ENCODE measurements at regions not wholly inside any gene's neighbourhood (a gene's known extent, or its start where the extent isn't known, plus 50 kb on each side); places are given as distances from the start of the nearest gene placed in this dataset.

DNA sequence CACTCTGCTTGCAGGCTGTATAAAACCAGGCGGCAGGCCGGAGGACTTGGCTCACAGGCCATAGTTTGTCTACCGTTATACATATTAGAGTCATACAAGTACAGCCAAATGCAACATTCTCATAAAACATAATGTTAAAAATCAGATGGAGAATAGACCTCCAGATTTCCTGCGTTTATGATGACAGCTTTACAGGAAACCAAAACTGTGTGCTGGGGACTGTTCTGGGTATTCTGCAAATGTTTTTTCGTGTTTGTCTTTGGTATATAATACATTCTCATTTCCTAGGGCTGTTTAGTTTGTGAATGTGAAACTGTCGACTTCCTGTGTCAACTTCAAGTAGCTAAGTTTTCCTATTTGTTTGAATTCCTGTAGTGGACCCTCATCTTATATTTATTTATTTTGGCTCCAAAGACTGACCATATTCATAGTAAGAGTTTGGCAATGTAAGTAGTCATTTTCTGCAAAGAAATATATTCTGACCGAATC, 79.5 kb upstream of the FAM9C start:
- Histone ChIP-seq H3K27ac (no peak overlapping the region), H3K4me1 (peaks cover 5% of the 10 kb centered on the region; the same call in 1 of the 2 replicates), H3K27me3 (no peaks in the 10 kb centered on the region), H3K4me3 (no peak overlapping the region), H3K36me3 (no peaks in the 10 kb centered on the region), H3K9me3 (replicated peaks) (no peaks in the 10 kb centered on the region; the same call in 1 of the 2 replicates)
- DNase-seq, result no peak

DNA sequence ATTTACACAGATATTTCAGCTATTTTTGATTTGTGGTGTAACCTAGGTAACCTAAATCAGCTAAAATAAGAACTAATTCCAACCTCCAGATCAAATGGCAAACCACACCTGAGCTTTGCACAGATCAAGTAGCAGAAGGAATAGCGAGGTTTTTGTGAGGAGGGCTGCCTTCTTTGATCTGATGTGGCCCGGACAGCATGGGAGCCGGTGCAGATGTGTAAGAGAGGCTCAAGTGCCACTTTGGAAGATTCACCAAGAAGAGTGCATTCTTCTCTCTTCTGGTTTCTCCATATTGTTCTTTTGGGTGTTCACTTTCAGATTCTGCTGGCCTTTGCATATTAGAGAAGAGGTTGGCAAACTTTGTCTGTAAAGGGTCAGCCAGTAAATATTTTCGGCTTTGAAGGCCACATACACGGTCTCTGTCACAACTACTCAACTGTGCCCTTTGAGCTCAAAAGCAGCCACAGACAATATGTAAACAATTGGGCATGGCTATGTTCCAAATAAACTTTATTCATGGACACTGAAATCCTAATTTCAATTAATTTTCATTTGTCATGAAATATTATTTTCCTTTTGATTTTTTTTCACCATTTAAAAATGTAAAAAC, 78.9 kb upstream of the FAM9C start:
- Histone ChIP-seq H3K27me3 (no peaks in the 10 kb centered on the region), H3K27ac (no peak overlapping the region), H3K4me3 (no peak overlapping the region), H3K36me3 (no peaks in the 10 kb centered on the region), H3K9me3 (replicated peaks) (no peaks in the 10 kb centered on the region; the same call in 1 of the 2 replicates), H3K4me1 (peaks cover 5% of the 10 kb centered on the region; the same call in 1 of the 2 replicates)
- DNase-seq, result no peak

DNA sequence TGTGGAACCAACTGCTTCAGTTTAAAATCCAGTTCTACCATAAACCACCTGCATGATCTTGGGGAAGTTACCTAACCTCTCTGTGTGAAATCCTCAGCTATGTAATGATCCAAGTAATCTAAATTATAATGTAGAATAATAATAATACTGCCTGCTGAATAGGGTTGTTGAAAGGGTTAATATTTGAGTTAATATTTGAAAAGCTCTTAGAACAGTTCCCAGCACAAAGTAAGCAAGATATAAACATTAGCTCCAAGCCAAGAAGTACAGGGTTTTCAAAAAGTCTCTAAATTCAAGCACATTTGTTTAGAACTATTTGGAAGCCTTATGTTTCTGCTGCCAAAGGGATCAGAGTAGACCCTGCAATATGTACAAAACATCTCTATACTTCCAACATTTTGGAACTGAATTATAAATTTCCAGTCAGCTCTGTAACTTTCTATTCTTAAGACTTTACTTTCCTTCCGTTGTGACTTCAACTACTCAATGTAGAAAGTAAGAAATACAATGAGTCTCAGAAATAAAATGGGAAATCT, 76.7 kb upstream of the FAM9C start:
- H3K27ac ChIP-seq, result no peak overlapping the region
- DNase-seq, result no peak
- peaks cover 5% of the 10 kb centered on the region; the same call in 1 of the 2 replicates for H3K4me1 ChIP-seq
- H3K9me3 ChIP-seq (replicated peaks), result peaks cover 3% of the 10 kb centered on the region; the same call in 1 of the 2 replicates
- H3K36me3 ChIP-seq, result no peaks in the 10 kb centered on the region
- H3K4me3 ChIP-seq, result no peak overlapping the region
- no peaks in the 10 kb centered on the region for H3K27me3 ChIP-seq

DNA sequence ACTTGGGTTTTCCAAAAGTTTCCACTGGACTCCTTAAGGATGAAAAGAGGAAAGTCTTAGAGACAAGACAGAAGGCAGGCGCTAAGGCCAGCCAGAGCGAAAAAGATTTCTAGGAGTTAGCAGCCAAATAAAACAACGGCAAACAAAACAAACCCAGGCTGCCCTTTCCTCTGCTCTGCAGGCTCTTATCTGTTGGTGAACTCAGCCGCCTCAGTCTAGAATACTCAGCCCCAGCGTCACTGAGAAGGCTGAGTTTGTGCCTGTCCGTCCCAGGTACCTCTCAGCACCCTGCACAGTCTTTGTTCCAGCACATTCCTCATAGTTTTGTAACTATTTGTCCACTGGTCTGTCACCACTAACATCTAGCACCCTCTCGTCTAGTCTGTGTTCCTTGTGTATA, 75.6 kb upstream of the FAM9C start:
- Histone ChIP-seq H3K27ac (no peak overlapping the region), H3K36me3 (no peaks in the 10 kb centered on the region), H3K4me1 (peaks cover 5% of the 10 kb centered on the region; the same call in 1 of the 2 replicates)

DNA sequence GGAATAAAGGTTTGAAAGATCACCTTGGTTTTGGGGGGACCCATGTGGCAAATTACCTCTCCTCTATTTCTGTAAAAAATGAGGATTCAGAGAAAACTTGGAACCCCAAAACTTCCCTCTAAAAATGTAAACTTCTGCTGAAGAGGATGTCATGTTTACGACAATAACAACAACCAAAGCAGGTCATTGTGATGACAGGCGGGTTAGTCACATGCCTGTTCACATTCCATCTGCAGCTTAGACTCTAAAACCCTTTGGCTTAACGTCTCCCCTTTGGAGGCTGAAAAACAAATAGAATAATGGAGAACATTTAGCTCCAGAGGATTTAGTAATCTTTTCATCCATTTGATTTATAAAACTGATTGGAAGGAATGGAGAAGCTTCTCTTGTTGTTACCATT, 75.0 kb upstream of the FAM9C start:
- Histone ChIP-seq H3K4me1 (peaks cover 5% of the 10 kb centered on the region; the same call in 1 of the 2 replicates), H3K27me3 (no peaks in the 10 kb centered on the region), H3K27ac (no peak overlapping the region), H3K36me3 (no peaks in the 10 kb centered on the region), H3K9me3 (replicated peaks) (peaks cover 6% of the 10 kb centered on the region; the same call in 1 of the 2 replicates), H3K4me3 (no peak overlapping the region)
- DNase-seq, result no peak

More for the DNA sequence above, 75.6 kb upstream of the FAM9C start:
- Histone ChIP-seq H3K4me3 (no peak overlapping the region), H3K27me3 (no peaks in the 10 kb centered on the region), H3K9me3 (replicated peaks) (peaks cover 5% of the 10 kb centered on the region; the same call in 1 of the 2 replicates)
- DNase-seq, result no peak

DNA sequence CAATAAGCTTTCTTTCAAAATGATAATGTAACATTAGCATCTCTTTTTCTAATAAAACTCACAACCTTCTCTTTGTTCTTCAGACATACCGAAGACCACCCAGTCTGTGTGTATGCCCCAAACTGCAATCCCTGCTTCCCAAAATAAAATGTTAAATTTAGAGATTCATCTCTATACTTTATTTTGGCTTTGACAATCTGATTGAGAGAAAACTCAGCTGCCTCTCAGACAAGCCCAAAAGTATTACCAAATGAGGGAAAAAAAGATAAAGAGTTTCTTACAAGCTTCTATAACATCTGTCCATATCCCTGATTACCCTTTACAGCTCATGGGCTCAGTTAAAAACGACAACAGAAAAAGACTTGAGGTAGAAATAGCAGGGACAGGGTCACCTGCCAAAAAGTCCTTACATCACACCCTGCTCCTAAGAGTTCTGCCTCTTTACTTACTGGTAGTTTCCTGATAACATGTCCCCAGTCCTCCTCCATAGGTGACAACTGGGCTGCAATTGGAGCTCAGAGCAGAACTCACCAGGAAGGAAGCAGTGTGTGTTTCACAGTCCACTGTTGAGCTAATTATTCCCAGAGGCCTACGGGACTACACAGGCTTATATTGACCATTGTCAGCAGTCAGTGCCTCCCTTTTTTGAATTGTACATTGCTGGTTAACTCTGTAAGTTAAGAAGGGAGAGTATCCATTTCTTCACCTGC, 70.9 kb upstream of the FAM9C start:
- H3K36me3 ChIP-seq, result no peaks in the 10 kb centered on the region
- H3K4me3 ChIP-seq, result no peak overlapping the region
- H3K4me1 ChIP-seq, result peaks cover 7% of the 10 kb centered on the region; the same call in 1 of the 2 replicates
- no peaks in the 10 kb centered on the region for H3K27me3 ChIP-seq
- no peak for DNase-seq
- peaks cover 6% of the 10 kb centered on the region; the same call in 1 of the 2 replicates for H3K9me3 ChIP-seq (replicated peaks)
- no peak overlapping the region for H3K27ac ChIP-seq

DNA sequence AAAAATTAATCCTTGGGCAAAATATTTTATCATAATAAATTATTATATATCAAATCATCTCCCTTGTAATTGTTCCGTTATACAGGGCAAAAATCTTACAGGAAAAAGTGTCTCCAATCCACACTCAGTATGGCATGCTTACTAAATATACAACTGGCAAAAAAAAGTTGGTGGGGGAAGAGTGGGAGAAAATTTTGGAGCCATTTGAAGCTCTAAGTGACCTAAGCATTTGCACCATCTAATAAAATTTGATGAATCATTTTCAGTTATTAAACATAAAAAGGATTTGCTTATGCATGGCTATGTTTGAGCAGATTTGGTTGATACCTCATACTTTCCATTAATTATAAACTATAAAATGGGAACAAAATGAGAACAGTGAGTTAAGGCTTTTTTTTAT, 68.1 kb upstream of the FAM9C start:
- peaks cover 7% of the 10 kb centered on the region; the same call in 1 of the 2 replicates for H3K4me1 ChIP-seq
- H3K9me3 ChIP-seq (replicated peaks), result peaks cover 5% of the 10 kb centered on the region; the same call in 1 of the 2 replicates
- no peak overlapping the region for H3K27ac ChIP-seq
- no peaks in the 10 kb centered on the region for H3K27me3 ChIP-seq
- H3K4me3 ChIP-seq, result no peak overlapping the region
- no peaks in the 10 kb centered on the region for H3K36me3 ChIP-seq
- no peak for DNase-seq

DNA sequence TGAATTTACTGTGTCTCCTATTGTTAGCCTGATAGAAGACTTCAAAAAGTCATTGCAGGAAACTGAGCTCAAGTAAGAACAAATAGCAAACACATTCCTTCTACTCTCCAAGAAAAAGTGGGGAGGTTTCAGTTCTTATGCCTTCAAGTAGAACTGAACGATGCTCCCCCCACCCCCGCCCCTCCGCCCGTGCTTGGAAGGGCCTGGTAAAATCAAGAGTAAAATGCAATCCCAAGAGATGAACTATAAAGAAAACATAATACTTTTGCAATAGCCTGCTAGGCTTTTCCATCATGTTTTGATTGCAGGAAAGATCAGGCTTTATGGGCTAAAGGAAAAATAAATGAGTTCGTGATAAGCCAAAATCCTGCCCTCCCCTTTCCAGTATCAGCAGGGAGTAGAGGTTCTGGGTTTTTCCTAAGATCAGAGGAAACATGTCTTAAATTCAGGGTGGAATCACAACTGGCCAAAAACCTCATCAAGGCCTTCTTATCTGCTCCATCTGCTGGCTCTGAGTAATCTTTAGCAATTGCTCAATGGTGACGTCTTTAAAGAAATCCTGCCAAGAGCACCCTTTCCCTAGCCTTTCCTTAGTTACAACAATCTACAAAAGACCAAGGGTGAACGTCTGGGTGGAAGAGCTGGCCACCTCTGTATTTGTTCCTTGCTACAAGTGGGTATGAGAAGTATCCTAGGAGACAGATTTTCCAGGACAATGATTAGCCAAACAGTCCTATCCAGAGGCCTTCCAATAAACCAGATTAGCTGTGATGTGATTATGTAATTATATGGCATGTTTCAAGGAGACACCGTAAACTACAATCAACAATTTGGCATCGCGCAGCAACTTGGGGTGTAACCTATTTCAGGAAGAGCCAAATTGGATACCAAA, 66.3 kb upstream of the FAM9C start:
- peaks cover 7% of the 10 kb centered on the region; the same call in 1 of the 2 replicates for H3K4me1 ChIP-seq
- H3K27ac ChIP-seq, result no peak overlapping the region
- DNase-seq, result peak; percentile 17 to 36

DNA sequence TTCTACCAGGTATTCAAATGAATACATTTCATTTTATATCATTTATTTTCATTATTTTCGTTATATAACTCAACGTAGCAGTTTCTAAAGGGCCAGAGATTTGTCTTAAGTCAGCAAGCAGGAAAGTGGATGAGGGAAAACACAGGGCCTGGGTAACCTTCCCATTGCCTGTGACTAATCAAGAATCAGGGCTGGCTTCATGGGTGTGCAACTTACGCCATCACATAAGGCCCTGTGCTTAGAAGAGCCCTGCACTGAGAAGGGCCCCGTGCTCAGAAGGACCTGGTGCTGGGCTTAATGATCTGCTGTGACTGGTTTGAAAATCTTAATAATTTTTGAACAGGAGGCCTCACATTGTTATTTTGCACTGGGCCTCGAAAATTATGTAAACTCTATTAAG, 65.4 kb upstream of the FAM9C start:
- Histone ChIP-seq H3K4me3 (no peak overlapping the region), H3K27ac (no peak overlapping the region), H3K9me3 (replicated peaks) (no peaks in the 10 kb centered on the region; the same call in 1 of the 2 replicates), H3K36me3 (no peaks in the 10 kb centered on the region), H3K4me1 (peaks cover 7% of the 10 kb centered on the region; the same call in 1 of the 2 replicates), H3K27me3 (no peaks in the 10 kb centered on the region)
- DNase-seq, result peak in 1 of 2 experiments; percentile 22

More for the DNA sequence above, 66.3 kb upstream of the FAM9C start:
- peaks cover 4% of the 10 kb centered on the region; the same call in 1 of the 2 replicates for H3K9me3 ChIP-seq (replicated peaks)
- no peaks in the 10 kb centered on the region for H3K36me3 ChIP-seq
- H3K4me3 ChIP-seq, result no peak overlapping the region
- no peaks in the 10 kb centered on the region for H3K27me3 ChIP-seq

DNA sequence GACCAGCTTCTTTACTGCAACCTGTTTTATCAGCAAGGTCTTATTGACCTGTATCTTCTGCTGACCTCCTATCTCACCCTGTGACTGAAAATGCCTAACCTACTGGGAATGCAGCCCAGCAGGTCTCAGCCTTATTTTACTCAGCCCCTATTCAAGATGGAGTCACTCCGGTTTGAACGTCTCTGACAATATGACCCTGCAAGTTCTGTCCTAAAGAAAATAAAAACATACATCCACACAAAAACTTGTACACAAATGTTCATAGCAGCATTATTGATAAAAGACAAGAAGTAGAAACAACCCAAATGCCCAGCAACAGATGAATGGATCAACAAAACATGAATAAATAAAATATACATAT, 59.5 kb upstream of the FAM9C start:
- Histone ChIP-seq H3K9me3 (replicated peaks) (no peaks in the 10 kb centered on the region), H3K4me1 (no peaks in the 10 kb centered on the region)
- DNase-seq, result no peak

DNA sequence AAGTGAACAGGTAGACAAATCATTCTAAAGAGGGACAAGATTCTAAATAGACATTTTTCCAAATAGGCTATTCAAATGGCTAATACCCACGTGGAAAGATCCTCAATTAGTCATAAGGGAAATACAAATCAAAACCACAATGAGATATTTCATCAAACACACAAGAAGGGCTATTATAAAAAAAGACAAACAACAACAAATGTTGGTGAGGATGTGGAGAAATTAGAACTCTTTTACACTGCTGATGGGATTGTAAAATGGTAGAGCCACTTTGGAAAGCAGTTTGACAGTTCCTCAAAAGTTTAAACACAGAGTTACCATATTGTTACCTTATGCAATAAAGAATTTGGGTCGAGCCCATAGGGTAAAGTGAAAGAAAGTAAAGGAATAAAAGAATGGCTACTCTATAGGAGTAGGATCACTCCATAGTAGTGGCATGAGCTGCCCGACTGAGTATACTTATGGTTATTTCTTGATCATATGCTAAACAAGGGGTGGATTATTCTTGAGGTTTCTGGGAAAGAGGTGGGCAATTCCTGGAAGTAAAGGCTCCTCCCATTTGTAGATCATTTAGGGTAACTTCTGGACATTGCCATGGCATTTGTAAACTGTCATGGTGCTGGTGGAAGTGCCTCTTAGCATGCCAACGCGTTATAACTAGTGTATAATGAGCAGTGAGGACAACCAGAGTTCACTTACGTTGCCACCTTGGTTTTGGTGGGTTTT, 58.9 kb upstream of the FAM9C start:
- DNase-seq, result no peak
- Histone ChIP-seq H3K4me1 (no peaks in the 10 kb centered on the region), H3K36me3 (no peaks in the 10 kb centered on the region), H3K4me3 (no peak overlapping the region), H3K27me3 (no peaks in the 10 kb centered on the region), H3K27ac (no peak overlapping the region), H3K9me3 (replicated peaks) (no peaks in the 10 kb centered on the region)

More for the DNA sequence above, 59.5 kb upstream of the FAM9C start:
- Histone ChIP-seq H3K4me3 (no peak overlapping the region), H3K27me3 (no peaks in the 10 kb centered on the region), H3K36me3 (no peaks in the 10 kb centered on the region), H3K27ac (no peak overlapping the region)

DNA sequence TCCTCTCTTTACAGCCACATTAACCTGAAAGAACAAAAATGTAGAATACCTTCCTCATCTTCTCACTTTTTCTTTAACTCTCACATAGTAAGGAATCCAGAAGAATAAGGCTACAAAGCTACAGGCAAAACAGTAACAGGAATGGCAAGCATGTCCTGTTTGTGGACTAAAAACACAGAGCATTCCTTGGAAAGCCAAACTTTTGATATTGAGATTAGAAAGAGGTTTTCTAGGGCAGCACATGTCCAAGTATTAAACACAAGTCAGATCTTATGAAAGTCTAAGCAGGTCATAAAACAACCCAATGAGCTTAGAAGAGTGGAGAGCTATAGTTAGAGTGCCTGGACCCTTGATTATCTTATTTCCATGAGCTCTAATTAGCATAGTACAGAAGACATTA, 58.2 kb upstream of the FAM9C start:
- no peak for DNase-seq
- Histone ChIP-seq H3K4me3 (no peak overlapping the region), H3K27ac (no peak overlapping the region), H3K27me3 (no peaks in the 10 kb centered on the region), H3K36me3 (no peaks in the 10 kb centered on the region), H3K9me3 (replicated peaks) (no peaks in the 10 kb centered on the region), H3K4me1 (no peaks in the 10 kb centered on the region)

DNA sequence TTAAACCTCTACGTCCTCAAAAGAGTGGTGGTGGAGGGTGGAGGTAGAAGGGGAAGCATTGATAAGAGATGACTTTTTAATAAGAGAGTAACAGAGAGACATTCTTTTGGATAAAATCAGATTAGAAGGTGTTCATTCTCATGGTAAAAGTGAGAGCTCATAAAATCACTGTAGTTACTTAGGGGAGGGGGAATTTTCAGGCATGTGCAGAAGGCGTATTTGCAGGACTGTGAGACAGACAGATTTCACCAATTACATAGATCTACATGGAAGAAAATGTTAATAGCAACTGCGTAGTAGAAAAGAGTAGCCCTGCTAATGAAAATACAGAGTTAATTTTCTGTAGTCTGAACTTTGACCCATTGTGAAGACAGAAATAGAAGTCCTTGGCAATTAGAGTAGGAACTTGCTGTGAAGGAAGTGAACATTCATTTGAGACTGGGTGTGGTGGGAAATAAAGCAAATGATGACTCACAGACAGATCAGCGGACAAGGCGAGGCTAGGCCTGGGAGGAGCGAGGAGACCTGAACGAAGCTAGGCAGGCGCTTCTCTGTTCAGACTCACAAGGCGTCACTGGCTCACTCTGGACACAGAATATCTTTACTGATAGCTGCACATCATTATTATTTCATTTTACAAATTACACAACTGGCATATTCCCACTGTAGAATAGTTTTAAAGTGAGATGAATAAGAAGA, 57.2 kb upstream of the FAM9C start:
- no peaks in the 10 kb centered on the region for H3K27me3 ChIP-seq
- H3K9me3 ChIP-seq (replicated peaks), result no peaks in the 10 kb centered on the region
- no peaks in the 10 kb centered on the region for H3K36me3 ChIP-seq
- DNase-seq, result peak; percentile 12 to 28
- no peak overlapping the region for H3K4me3 ChIP-seq
- H3K27ac ChIP-seq, result no peak overlapping the region
- no peaks in the 10 kb centered on the region for H3K4me1 ChIP-seq

All from SJCRH30 (cell line).